IMR-90 (cell line): ENCODE measurements at regions not wholly inside any gene's neighbourhood (a gene's known extent, or its start where the extent isn't known, plus 50 kb on each side); places are given as distances from the start of the nearest gene placed in this dataset.

Experiments used
- ATAC-seq: fragments of 200-7000 bp; cut with Tn5 transposase; 2 replicates; pipeline ENCODE4 v1.9.1; 2020; ENCODE audit warnings: low read depth, mild to moderate bottlenecking, moderate library complexity
- BruUV-seq: library from RNA; stranded (reverse); fragments of 400-500 nt; replicated peaks from 2 replicates; lab custom pipeline; 2021; lab: Mats Ljungman, UMichigan
- CTCF ChIA-PET: fragments of 300-600 bp; formaldehyde crosslinking; extraction: SDS; loops from one replicate; lab custom pipeline; 2021; ENCODE audit warnings: antibody characterized with exemption; lab: Yijun Ruan, JAX
- POLR2A ChIA-PET: fragments of 300-600 bp; sonication (Branson Sonifier 250); formaldehyde crosslinking; loops from one replicate; lab custom pipeline; 2022; ENCODE audit warnings: antibody characterized with exemption; ENCODE audit not compliant: unreplicated experiment; lab: Charles Lee
- DNase-seq: peaks from one replicate; pipeline ENCODE4 v3.0.0; 2013
- H2AFZ ChIP-seq: replicated peaks from 2 replicates; pipeline ENCODE3; 2013; ENCODE audit warnings: low read length, mild to moderate bottlenecking; ENCODE audit not compliant: poor library complexity
- H2AK5ac ChIP-seq: 2 replicates; pipeline ENCODE4 v1.6.1; 2013; ENCODE audit warnings: low read depth, low read length, inconsistent platforms
- H2AK9ac ChIP-seq: replicated peaks from 2 replicates; pipeline ENCODE3; 2013; ENCODE audit warnings: mild to moderate bottlenecking, low read depth, low read length, moderate library complexity; ENCODE audit not compliant: poor library complexity
- H2BK120ac ChIP-seq: 2 replicates; pipeline ENCODE4 v1.6.1; 2013; ENCODE audit warnings: low read depth, low read length, inconsistent platforms
- H2BK15ac ChIP-seq: 3 replicates; pipeline ENCODE4 v1.6.1; 2013; ENCODE audit warnings: low read depth, low read length, inconsistent platforms
- H2BK20ac ChIP-seq: 2 replicates; pipeline ENCODE4 v1.6.1; 2013; ENCODE audit warnings: low read depth, mild to moderate bottlenecking, inconsistent platforms, low read length, moderate library complexity
- H2BK5ac ChIP-seq: 2 replicates; pipeline ENCODE4 v1.6.1; 2013; ENCODE audit warnings: mild to moderate bottlenecking, low read depth, low read length, inconsistent platforms; ENCODE audit not compliant: poor library complexity, severe bottlenecking
- H3K14ac ChIP-seq: replicated peaks from 2 replicates; pipeline ENCODE4 v1.6.1; 2013; ENCODE audit warnings: low read depth, low read length, inconsistent platforms
- H3K18ac ChIP-seq: 2 replicates; pipeline ENCODE4 v1.6.1; 2013; ENCODE audit warnings: low read depth, low read length, control low read depth
- H3K23ac ChIP-seq: 2 replicates; pipeline ENCODE4 v1.6.1; 2013; ENCODE audit warnings: low read depth, low read length, inconsistent platforms
- H3K27ac ChIP-seq: 2 replicates; pipeline ENCODE4 v1.5.1; 2013; ENCODE audit warnings: mild to moderate bottlenecking, control low read depth, low read length; ENCODE audit not compliant: insufficient read depth
- H3K27me3 ChIP-seq: 2 replicates; pipeline ENCODE4 v1.6.1; 2013; ENCODE audit warnings: low read length; ENCODE audit not compliant: control insufficient read depth, insufficient read depth
- H3K36me3 ChIP-seq: 2 replicates; pipeline ENCODE4 v1.6.1; 2013; ENCODE audit warnings: low read length, mixed read lengths; ENCODE audit not compliant: control insufficient read depth, insufficient read depth
- H3K4ac ChIP-seq: 2 replicates; pipeline ENCODE4 v1.6.1; 2013; ENCODE audit warnings: low read depth, low read length, inconsistent platforms
- H3K4me1 ChIP-seq: 2 replicates; pipeline ENCODE4 v1.6.1; 2013; ENCODE audit warnings: low read length, mixed read lengths; ENCODE audit not compliant: control insufficient read depth, insufficient read depth
- H3K4me2 ChIP-seq: 2 replicates; pipeline ENCODE4 v1.6.1; 2013; ENCODE audit warnings: low read depth, mild to moderate bottlenecking, control low read depth, low read length, moderate library complexity
- H3K4me3 ChIP-seq: 2 replicates; pipeline ENCODE4 v1.5.1; 2013; ENCODE audit warnings: low read depth, mild to moderate bottlenecking, control low read depth, low read length, moderate library complexity; ENCODE audit not compliant: insufficient read depth
- H3K56ac ChIP-seq: 2 replicates; pipeline ENCODE4 v1.6.1; 2013; ENCODE audit warnings: low read length, inconsistent platforms; ENCODE audit not compliant: insufficient read depth; ENCODE audit errors: extremely low read depth
- H3K79me1 ChIP-seq, 2 experiments: 2 replicates each; pipeline ENCODE4 v1.6.1; 2013; ENCODE audit warnings: low read length in 2 of 2, inconsistent platforms in 1 of 2, low read depth in 1 of 2
- H3K9ac ChIP-seq: 2 replicates; pipeline ENCODE4 v1.6.1; 2013; ENCODE audit warnings: low read depth, low read length, control low read depth
- H3K9me1 ChIP-seq: 2 replicates; pipeline ENCODE4 v1.6.1; 2013; ENCODE audit warnings: low read length, inconsistent platforms; ENCODE audit not compliant: insufficient read depth
- H3K9me3 ChIP-seq: 2 replicates; pipeline ENCODE4 v1.6.1; 2013; ENCODE audit warnings: low read length; ENCODE audit not compliant: control insufficient read depth, insufficient read depth
- H4K20me1 ChIP-seq: 2 replicates; pipeline ENCODE4 v1.6.1; 2013; ENCODE audit warnings: low read length, inconsistent platforms; ENCODE audit not compliant: insufficient read depth
- H4K5ac ChIP-seq: 2 replicates; pipeline ENCODE4 v1.6.1; 2013; ENCODE audit warnings: mild to moderate bottlenecking, low read depth, low read length, control low read depth
- H4K8ac ChIP-seq, 2 experiments: 2 replicates each; pipeline ENCODE4 v1.6.1; 2013; ENCODE audit warnings: low read depth in 2 of 2, low read length in 2 of 2, control low read depth in 1 of 2, inconsistent platforms in 1 of 2
- H4K91ac ChIP-seq: 2 replicates; pipeline ENCODE4 v1.6.1; 2013; ENCODE audit warnings: low read depth, low read length, inconsistent platforms; ENCODE audit not compliant: insufficient read depth
- CEBPB ChIP-seq: IDR thresholded peaks from 2 replicates; pipeline ENCODE4 v1.6.1; 2012; ENCODE audit warnings: low read depth, low read length, improper control_type of control experiment
- CTCF ChIP-seq: conservative IDR thresholded peaks from 2 replicates; pipeline ENCODE4 v1.5.1; 2012; ENCODE audit warnings: mild to moderate bottlenecking, low read depth, low read length, improper control_type of control experiment
- MAZ ChIP-seq: IDR thresholded peaks from 2 replicates; pipeline ENCODE4 v1.6.1; 2012; ENCODE audit warnings: low read depth, mild to moderate bottlenecking, low read length, improper control_type of control experiment, moderate library complexity, borderline replicate concordance
- RAD21 ChIP-seq: IDR thresholded peaks from 2 replicates; pipeline ENCODE4 v1.6.1; 2012; ENCODE audit warnings: low read length, improper control_type of control experiment
- RFX5 ChIP-seq: IDR thresholded peaks from 2 replicates; pipeline ENCODE4 v1.8.0; 2012; ENCODE audit warnings: low read depth, mild to moderate bottlenecking, low read length, moderate library complexity
- WGBS, 2 experiments: methylation state at CpG; one replicate each; pipeline versions ENCODE4 v1.1.5 to v1.1.7; 2013; ENCODE audit warnings: missing lambda C conversion rate in 2 of 2; ENCODE audit not compliant: insufficient read length in 1 of 2; ENCODE audit errors: extremely low coverage in 2 of 2; 5-methylcytosine and 5-hydroxymethylcytosine counted together
- dilution Hi-C: fragments of 300-500 bp; cut with HindIII; formaldehyde crosslinking; loops from one replicate; pipeline ENCODE4 v1.14.3; 2018; ENCODE audit warnings: low sequenced_read_pairs; ENCODE audit not compliant: unreplicated experiment
- in situ Hi-C: fragments of 300-500 bp; cut with MboI; formaldehyde crosslinking; loops from 3 replicates; pipeline ENCODE4 v1.14.3; 2019; ENCODE audit warnings: low sequenced_read_pairs, inconsistent platforms, mixed read lengths
- intact Hi-C: fragments of 100-400 bp; cut with micrococcal nuclease; formaldehyde crosslinking; loops from 2 replicates; pipeline ENCODE4 v1.10.0; 2022

GRCh38 chr5:40240111-40240510 is 439.6 kb upstream of the PTGER4 start:
- intact Hi-C loops = no loop called here
- Histone ChIP-seq H3K4me1 (no peaks in the 10 kb centered on the region; the same call in 1 of the 2 replicates), H3K9me3 (peaks cover 5% of the 10 kb centered on the region), H3K79me1 (no peaks in the 10 kb centered on the region), H4K5ac (no peak overlapping the region), H4K91ac (no peak overlapping the region), H4K20me1 (no peaks in the 10 kb centered on the region), H3K9ac (no peak overlapping the region), H3K56ac (no peak overlapping the region), H2AK9ac (no peak overlapping the region), H2AFZ (no peak overlapping the region), H2BK120ac (no peak overlapping the region), H3K14ac (no peak overlapping the region), H3K4ac (no peak overlapping the region), H2AK5ac (no peak overlapping the region), H3K9me1 (0 out of 2 replicates have a peak, but pooled peaks cover 2% of the 10 kb centered on the region), H3K23ac (no peak overlapping the region), H3K18ac (no peak overlapping the region), H2BK5ac (no peak overlapping the region), H2BK20ac (no peak overlapping the region), H3K36me3 (no peaks in the 10 kb centered on the region), H3K27me3 (no peaks in the 10 kb centered on the region), H4K8ac (no peak overlapping the region), H3K4me2 (no peak overlapping the region), H2BK15ac (no peak overlapping the region), H3K4me3 (no peak overlapping the region), H3K27ac (no peak overlapping the region)
- dilution Hi-C loops = no loop called here
- WGBS, 2 experiments = no CpG with 5 or more reads among the region's 1 CpG
- ChIA-PET POLR2A (no interaction called here), CTCF (no interaction called here)
- ATAC-seq (no peak), DNase-seq (peak; percentile 43)
- no TSS peak for BruUV-seq
- TF ChIP-seq CTCF = no peak
- TF ChIP-seq RAD21 = no peak
- no peak for TF ChIP-seq RFX5
- no peak for TF ChIP-seq CEBPB
- no peak for TF ChIP-seq MAZ
- in situ Hi-C loops = no loop called here
